ENCODE measurements at regions not wholly inside any gene's neighbourhood (a gene's known extent, or its start where the extent isn't known, plus 50 kb on each side); places are given as distances from the start of the nearest gene placed in this dataset.
"Not testable (repeated sequence)": the region's sequence is repeated elsewhere in the genome, so short reads cannot be mapped to it uniquely, and the experiment has no call there.

GRCh38 chr11:81967242-81967641, 766.4 kb downstream of the FAM181B start:
- DNase-seq = no peak

- DNase-seq = no peak
Measured at GRCh38 chr11:81966340-81966739, 767.3 kb downstream of the FAM181B start.

GRCh38 chr11:81963018-81963417, 770.6 kb downstream of the FAM181B start:
- DNase-seq = no peak

GRCh38 chr11:81960443-81960842, 773.2 kb downstream of the FAM181B start:
- no peak for DNase-seq

GRCh38 chr11:81959341-81959740, 774.3 kb downstream of the FAM181B start:
- DNase-seq = no peak

- not testable (repeated sequence) for DNase-seq
Measured at GRCh38 chr11:81954301-81954700, 779.4 kb downstream of the FAM181B start.

GRCh38 chr11:81946831-81947230, 786.8 kb downstream of the FAM181B start:
- no peak for DNase-seq

GRCh38 chr11:81942646-81943045, 791.0 kb downstream of the FAM181B start:
- DNase-seq = no peak

GRCh38 chr11:81941998-81942397, 791.7 kb downstream of the FAM181B start:
- no peak for DNase-seq

GRCh38 chr11:81932303-81932702, 801.4 kb downstream of the FAM181B start:
- DNase-seq = no peak

- no peak for DNase-seq
Measured at GRCh38 chr11:81920205-81920604, 813.5 kb downstream of the FAM181B start.

GRCh38 chr11:81916451-81916850, 817.2 kb downstream of the FAM181B start:
- no peak for DNase-seq

GRCh38 chr11:81915045-81915444, 818.6 kb downstream of the FAM181B start:
- no peak for DNase-seq

GRCh38 chr11:81913793-81914192, 819.9 kb downstream of the FAM181B start:
- no peak for DNase-seq

- DNase-seq = no peak
Measured at GRCh38 chr11:81907996-81908395, 825.7 kb downstream of the FAM181B start.

GRCh38 chr11:81899156-81899555, 834.5 kb downstream of the FAM181B start:
- DNase-seq = no peak

GRCh38 chr11:81897639-81898038, 836.0 kb downstream of the FAM181B start:
- no peak for DNase-seq

- DNase-seq = no peak
Measured at GRCh38 chr11:81895258-81895657, 838.4 kb downstream of the FAM181B start.

GRCh38 chr11:81892770-81893635, 840.7 kb downstream of the FAM181B start:
- no peak for DNase-seq

- no peak for DNase-seq
Measured at GRCh38 chr11:81888391-81888790, 845.3 kb downstream of the FAM181B start.

GRCh38 chr11:81887671-81888070, 846.0 kb downstream of the FAM181B start:
- no peak for DNase-seq

GRCh38 chr11:81886406-81887075, 847.1 kb downstream of the FAM181B start:
- no peak for DNase-seq

- no peak for DNase-seq
Measured at GRCh38 chr11:81874635-81875034, 859.0 kb downstream of the FAM181B start.

- no peak for DNase-seq
Measured at GRCh38 chr11:81870815-81871214, 862.8 kb downstream of the FAM181B start.
